ENCODE measurements at regions not wholly inside any gene's neighbourhood (a gene's known extent, or its start where the extent isn't known, plus 50 kb on each side); places are given as distances from the start of the nearest gene placed in this dataset.

- no peaks in the 10 kb centered on the region for H3K4me1 Mint-ChIP-seq (ENCODE audit: low read depth)
- H3K27ac Mint-ChIP-seq = no peak overlapping the region
- DNase-seq = no peak
- no peaks in the 10 kb centered on the region for H3K27me3 Mint-ChIP-seq
- no peak overlapping the region for H3K4me3 Mint-ChIP-seq
- ChIA-PET CTCF (no interaction called here), POLR2A (no interaction called here)
- no peaks in the 10 kb centered on the region for H3K36me3 Mint-ChIP-seq
- intact Hi-C loops (cut with micrococcal nuclease) = no loop called here
- no peaks in the 10 kb centered on the region for H3K9me3 Mint-ChIP-seq
Measured at GRCh38 chr2:217365656-217366055, 505.8 kb upstream of the TNP1 start.

GRCh38 chr2:217364224-217364623, 504.4 kb upstream of the TNP1 start:
- no peaks in the 10 kb centered on the region for H3K36me3 Mint-ChIP-seq
- POLR2A ChIA-PET = no interaction called here
- no peak overlapping the region for H3K4me3 Mint-ChIP-seq
- no peaks in the 10 kb centered on the region for H3K27me3 Mint-ChIP-seq
- H3K9me3 Mint-ChIP-seq = no peaks in the 10 kb centered on the region
- CTCF ChIA-PET = no interaction called here
- intact Hi-C loops (cut with micrococcal nuclease) = no loop called here
- H3K4me1 Mint-ChIP-seq (ENCODE audit: low read depth) = no peaks in the 10 kb centered on the region
- no peak for DNase-seq
- no peak overlapping the region for H3K27ac Mint-ChIP-seq

- intact Hi-C loops (cut with micrococcal nuclease) = no loop called here
- DNase-seq = no peak
- Mint-ChIP-seq H3K27me3 (no peaks in the 10 kb centered on the region), H3K4me3 (no peak overlapping the region), H3K4me1 (ENCODE audit: low read depth) (no peaks in the 10 kb centered on the region), H3K9me3 (no peaks in the 10 kb centered on the region), H3K27ac (no peak overlapping the region), H3K36me3 (no peaks in the 10 kb centered on the region)
- POLR2A ChIA-PET = no interaction called here
- CTCF ChIA-PET = no interaction called here
Measured at GRCh38 chr2:217363470-217363869, 503.6 kb upstream of the TNP1 start.

- CTCF ChIA-PET = no interaction called here
- Mint-ChIP-seq H3K9me3 (no peaks in the 10 kb centered on the region), H3K27me3 (no peaks in the 10 kb centered on the region), H3K4me3 (no peak overlapping the region), H3K36me3 (no peaks in the 10 kb centered on the region), H3K27ac (no peak overlapping the region), H3K4me1 (ENCODE audit: low read depth) (no peaks in the 10 kb centered on the region)
- POLR2A ChIA-PET = no interaction called here
- intact Hi-C loops (cut with micrococcal nuclease) = no loop called here
- DNase-seq = no peak
Measured at GRCh38 chr2:217362710-217363109, 502.8 kb upstream of the TNP1 start.

DNA sequence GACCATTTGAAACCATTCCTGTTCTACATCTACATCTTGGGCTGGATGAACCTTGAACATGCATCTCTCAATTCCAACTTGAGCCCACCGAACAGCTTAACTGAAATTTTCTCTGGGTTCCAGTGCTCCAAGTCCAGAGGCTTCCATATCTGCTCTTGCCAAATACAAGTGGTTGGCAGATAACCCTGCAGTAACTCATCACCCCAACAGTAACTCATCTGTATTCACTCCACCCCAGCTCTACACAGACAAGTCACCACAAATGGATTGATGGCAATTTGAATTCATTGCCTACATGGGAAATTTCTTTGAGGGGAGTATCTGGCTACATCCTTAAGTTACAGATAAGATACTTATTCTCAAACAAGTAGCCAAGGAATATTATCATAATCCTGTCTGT, 502.4 kb upstream of the TNP1 start:
- Mint-ChIP-seq H3K36me3 (no peaks in the 10 kb centered on the region), H3K4me3 (no peak overlapping the region), H3K9me3 (no peaks in the 10 kb centered on the region), H3K27me3 (no peaks in the 10 kb centered on the region), H3K4me1 (ENCODE audit: low read depth) (no peaks in the 10 kb centered on the region), H3K27ac (no peak overlapping the region)
- ChIA-PET CTCF (no interaction called here), POLR2A (no interaction called here)
- DNase-seq = no peak
- intact Hi-C loops (cut with micrococcal nuclease) = no loop called here

- ChIA-PET POLR2A (no interaction called here), CTCF (no interaction called here)
- intact Hi-C loops (cut with micrococcal nuclease) = no loop called here
- no peaks in the 10 kb centered on the region for H3K4me1 Mint-ChIP-seq (ENCODE audit: low read depth)
- no peaks in the 10 kb centered on the region for H3K9me3 Mint-ChIP-seq
- H3K27me3 Mint-ChIP-seq = no peaks in the 10 kb centered on the region
- no peak for DNase-seq
- H3K4me3 Mint-ChIP-seq = no peak overlapping the region
- H3K36me3 Mint-ChIP-seq = no peaks in the 10 kb centered on the region
- no peak overlapping the region for H3K27ac Mint-ChIP-seq
Measured at GRCh38 chr2:217361483-217361880, 501.6 kb upstream of the TNP1 start.

GRCh38 chr2:217360781-217361482, 501.1 kb upstream of the TNP1 start:
- intact Hi-C loops (cut with micrococcal nuclease) = no loop called here
- no peaks in the 10 kb centered on the region for H3K27me3 Mint-ChIP-seq
- no peaks in the 10 kb centered on the region for H3K36me3 Mint-ChIP-seq
- ChIA-PET CTCF (no interaction called here), POLR2A (no interaction called here)
- H3K4me1 Mint-ChIP-seq (ENCODE audit: low read depth) = no peaks in the 10 kb centered on the region
- DNase-seq = no peak
- no peak overlapping the region for H3K4me3 Mint-ChIP-seq
- H3K27ac Mint-ChIP-seq = no peak overlapping the region
- no peaks in the 10 kb centered on the region for H3K9me3 Mint-ChIP-seq

DNA sequence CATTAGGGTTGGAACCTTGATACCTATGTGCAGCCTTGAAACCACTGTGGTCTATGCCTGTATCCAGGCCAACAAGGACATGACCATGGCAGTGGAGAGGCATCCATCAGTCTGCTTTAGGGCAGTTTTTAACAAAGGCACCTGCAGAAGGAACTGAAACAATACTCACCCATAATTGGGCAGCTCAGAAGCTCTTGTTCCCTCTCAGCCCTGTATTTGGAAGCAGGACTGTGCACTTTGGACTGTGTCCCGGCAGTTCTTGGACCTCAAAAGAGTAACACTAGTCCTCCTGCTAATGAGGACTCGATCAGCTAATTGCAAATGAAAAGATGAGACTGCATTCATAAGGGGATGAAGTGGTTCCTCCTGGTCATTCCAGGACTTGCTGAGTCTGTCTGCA, 500.2 kb upstream of the TNP1 start:
- Mint-ChIP-seq H3K27me3 (no peaks in the 10 kb centered on the region), H3K4me1 (ENCODE audit: low read depth) (no peaks in the 10 kb centered on the region), H3K4me3 (no peak overlapping the region), H3K27ac (no peak overlapping the region), H3K36me3 (no peaks in the 10 kb centered on the region), H3K9me3 (no peaks in the 10 kb centered on the region)
- intact Hi-C loops (cut with micrococcal nuclease) = no loop called here
- POLR2A ChIA-PET = no interaction called here
- DNase-seq = no peak
- CTCF ChIA-PET = no interaction called here

- intact Hi-C loops (cut with micrococcal nuclease) = no loop called here
- DNase-seq = no peak
- Mint-ChIP-seq H3K27me3 (no peaks in the 10 kb centered on the region), H3K9me3 (no peaks in the 10 kb centered on the region), H3K4me3 (no peak overlapping the region), H3K4me1 (ENCODE audit: low read depth) (no peaks in the 10 kb centered on the region), H3K27ac (no peak overlapping the region), H3K36me3 (no peaks in the 10 kb centered on the region)
- CTCF ChIA-PET = no interaction called here
- POLR2A ChIA-PET = no interaction called here
Measured at GRCh38 chr2:217357886-217358620, 498.2 kb upstream of the TNP1 start.

DNA sequence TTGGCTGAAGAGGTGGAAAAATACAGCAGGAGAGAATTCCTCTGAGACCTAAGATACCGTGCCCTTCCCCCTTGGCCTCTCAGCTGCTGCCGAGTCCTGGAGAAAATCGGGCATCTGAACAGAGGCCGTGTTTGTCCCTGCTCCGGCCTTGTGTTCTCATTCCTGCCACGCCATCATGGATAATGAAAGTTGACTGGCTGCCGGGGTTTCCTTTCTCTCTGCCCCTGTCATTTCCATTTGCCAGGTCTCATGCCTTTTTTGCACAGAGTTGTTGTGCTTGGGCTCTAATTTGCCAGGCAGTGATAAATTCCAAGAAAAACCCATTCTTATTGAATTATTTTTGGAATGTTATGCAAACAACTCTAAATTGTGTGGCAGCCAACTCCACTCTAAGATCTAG, 496.9 kb upstream of the TNP1 start:
- no peak for DNase-seq
- CTCF ChIA-PET = no interaction called here
- Mint-ChIP-seq H3K4me3 (no peak overlapping the region), H3K36me3 (no peaks in the 10 kb centered on the region), H3K27ac (no peak overlapping the region), H3K27me3 (no peaks in the 10 kb centered on the region), H3K9me3 (no peaks in the 10 kb centered on the region), H3K4me1 (ENCODE audit: low read depth) (no peaks in the 10 kb centered on the region)
- intact Hi-C loops (cut with micrococcal nuclease) = no loop called here
- POLR2A ChIA-PET = no interaction called here

DNA sequence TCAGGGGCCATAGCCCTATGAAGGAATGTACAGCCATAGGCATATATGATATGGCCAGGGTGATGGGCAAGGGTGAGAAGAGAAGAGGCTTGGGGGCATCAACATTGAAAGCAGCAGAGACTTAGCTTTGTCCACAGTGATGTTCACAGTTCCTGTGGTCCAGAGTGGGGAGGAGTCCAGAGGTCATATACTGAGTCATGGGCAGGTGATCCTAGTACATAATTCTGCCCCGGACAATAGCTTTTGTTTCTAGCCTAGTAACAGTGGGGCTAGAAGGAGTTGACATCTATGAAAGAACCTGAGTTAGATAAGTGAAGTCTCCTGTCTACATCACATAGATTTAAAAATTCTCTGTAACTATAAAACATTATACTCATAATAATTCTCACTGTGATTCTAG, 496.3 kb upstream of the TNP1 start:
- no peaks in the 10 kb centered on the region for H3K36me3 Mint-ChIP-seq
- no peak for DNase-seq
- no peak overlapping the region for H3K27ac Mint-ChIP-seq
- CTCF ChIA-PET = no interaction called here
- POLR2A ChIA-PET = no interaction called here
- no peak overlapping the region for H3K4me3 Mint-ChIP-seq
- H3K9me3 Mint-ChIP-seq = no peaks in the 10 kb centered on the region
- intact Hi-C loops (cut with micrococcal nuclease) = no loop called here
- no peaks in the 10 kb centered on the region for H3K4me1 Mint-ChIP-seq (ENCODE audit: low read depth)
- H3K27me3 Mint-ChIP-seq = no peaks in the 10 kb centered on the region

DNA sequence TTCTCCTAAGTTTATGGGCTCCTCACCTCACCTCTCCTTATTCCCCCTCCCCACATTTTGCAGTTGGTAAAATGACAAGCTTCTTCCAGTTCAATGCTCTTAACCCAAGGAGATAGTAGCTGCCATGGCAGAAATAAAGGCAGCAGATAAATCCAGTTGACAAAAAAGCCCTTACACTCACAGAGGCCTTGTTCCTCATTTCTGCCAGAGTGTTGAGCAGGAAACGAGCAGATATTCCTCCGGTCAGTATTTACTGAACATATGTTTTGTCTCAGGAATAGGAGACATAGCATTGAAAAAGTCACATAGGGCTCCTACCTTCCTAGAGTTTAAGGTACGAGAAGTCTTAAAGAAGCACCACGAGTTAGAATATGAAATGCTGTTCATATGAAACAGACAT, 493.7 kb upstream of the TNP1 start:
- no peaks in the 10 kb centered on the region for H3K27me3 Mint-ChIP-seq
- H3K4me1 Mint-ChIP-seq (ENCODE audit: low read depth) = no peaks in the 10 kb centered on the region
- ChIA-PET CTCF (no interaction called here), POLR2A (no interaction called here)
- DNase-seq = no peak
- peaks cover 11% of the 10 kb centered on the region for H3K9me3 Mint-ChIP-seq
- intact Hi-C loops (cut with micrococcal nuclease) = no loop called here
- no peaks in the 10 kb centered on the region for H3K36me3 Mint-ChIP-seq
- H3K27ac Mint-ChIP-seq = no peak overlapping the region
- H3K4me3 Mint-ChIP-seq = no peak overlapping the region

- DNase-seq = no peak
- ChIA-PET POLR2A (no interaction called here), CTCF (no interaction called here)
- peaks cover 13% of the 10 kb centered on the region for H3K9me3 Mint-ChIP-seq
- no peak overlapping the region for H3K4me3 Mint-ChIP-seq
- intact Hi-C loops (cut with micrococcal nuclease) = no loop called here
- no peaks in the 10 kb centered on the region for H3K4me1 Mint-ChIP-seq (ENCODE audit: low read depth)
- no peaks in the 10 kb centered on the region for H3K36me3 Mint-ChIP-seq
- no peaks in the 10 kb centered on the region for H3K27me3 Mint-ChIP-seq
- no peak overlapping the region for H3K27ac Mint-ChIP-seq
Measured at GRCh38 chr2:217351378-217351777, 491.5 kb upstream of the TNP1 start.

Measured in activated CD4-positive, alpha-beta memory T cell treated with anti-CD3 and anti-CD28 coated beads for 36 hours (primary cell).